C4-2B (cell line): ENCODE measurements at regions not wholly inside any gene's neighbourhood (a gene's known extent, or its start where the extent isn't known, plus 50 kb on each side); places are given as distances from the start of the nearest gene placed in this dataset.

ENCODE experiments used
- H3K27ac ChIP-seq: fragments of 450-650 bp; 2 replicates; pipeline ENCODE4 v1.5.1; 2017
- ZFX ChIP-seq: fragments of 450-650 bp; IDR thresholded peaks from 2 replicates; pipeline ENCODE4 v1.6.1; 2017
- TF ChIP-seq, protein P1 (sequence below): fragments of 450-650 bp; conservative IDR thresholded peaks from 2 replicates; pipeline ENCODE4 v1.5.1; 2017; ENCODE audit warnings: mild to moderate bottlenecking

DNA sequence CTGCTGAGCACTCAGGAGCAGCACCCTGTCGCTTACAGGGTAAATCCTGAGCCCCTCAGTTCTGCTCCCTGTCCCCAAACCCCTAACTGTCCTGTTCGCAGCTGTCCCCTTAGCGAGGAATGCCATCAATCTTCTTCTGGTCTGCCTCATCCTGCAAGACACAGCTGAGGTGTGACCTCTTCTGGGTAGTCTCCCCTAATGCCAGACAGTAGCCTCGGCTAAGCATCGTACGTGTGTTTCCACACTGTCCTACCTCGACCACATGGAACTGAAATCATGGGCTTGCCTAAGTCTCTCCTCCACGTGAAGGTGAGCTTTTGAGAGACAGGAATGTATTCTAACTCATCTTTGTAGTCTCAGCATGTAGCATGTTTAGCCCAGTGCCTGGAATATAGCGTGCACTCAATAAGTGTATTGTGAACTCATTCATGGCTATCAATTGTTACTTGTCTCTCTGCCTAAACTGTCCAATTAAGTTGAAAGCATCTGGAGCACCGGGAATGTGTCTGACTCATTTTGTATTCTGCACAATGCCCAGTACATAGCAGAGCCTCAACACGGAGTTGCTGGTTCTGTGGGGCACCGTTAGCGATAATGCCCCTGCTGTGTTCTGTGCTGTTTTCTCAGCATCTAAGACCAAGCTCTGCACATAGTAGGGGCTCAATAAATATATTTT lies 90.2 kb downstream of the HES1 start:
- no peak overlapping the region for H3K27ac ChIP-seq
- TF ChIP-seq ZFX = peak; percentile 13; the same call in 1 of the 2 replicates
- TF ChIP-seq, protein P1, sequence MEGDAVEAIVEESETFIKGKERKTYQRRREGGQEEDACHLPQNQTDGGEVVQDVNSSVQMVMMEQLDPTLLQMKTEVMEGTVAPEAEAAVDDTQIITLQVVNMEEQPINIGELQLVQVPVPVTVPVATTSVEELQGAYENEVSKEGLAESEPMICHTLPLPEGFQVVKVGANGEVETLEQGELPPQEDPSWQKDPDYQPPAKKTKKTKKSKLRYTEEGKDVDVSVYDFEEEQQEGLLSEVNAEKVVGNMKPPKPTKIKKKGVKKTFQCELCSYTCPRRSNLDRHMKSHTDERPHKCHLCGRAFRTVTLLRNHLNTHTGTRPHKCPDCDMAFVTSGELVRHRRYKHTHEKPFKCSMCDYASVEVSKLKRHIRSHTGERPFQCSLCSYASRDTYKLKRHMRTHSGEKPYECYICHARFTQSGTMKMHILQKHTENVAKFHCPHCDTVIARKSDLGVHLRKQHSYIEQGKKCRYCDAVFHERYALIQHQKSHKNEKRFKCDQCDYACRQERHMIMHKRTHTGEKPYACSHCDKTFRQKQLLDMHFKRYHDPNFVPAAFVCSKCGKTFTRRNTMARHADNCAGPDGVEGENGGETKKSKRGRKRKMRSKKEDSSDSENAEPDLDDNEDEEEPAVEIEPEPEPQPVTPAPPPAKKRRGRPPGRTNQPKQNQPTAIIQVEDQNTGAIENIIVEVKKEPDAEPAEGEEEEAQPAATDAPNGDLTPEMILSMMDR = no peak

- no peak overlapping the region for H3K27ac ChIP-seq
- TF ChIP-seq, protein P1 = no peak
- TF ChIP-seq ZFX = no peak
Measured at GRCh38 chr3:194231929-194232832, 96.2 kb downstream of the HES1 start.

- no peak for TF ChIP-seq ZFX
- no peak overlapping the region for H3K27ac ChIP-seq
Measured at GRCh38 chr3:194233150-194233549, 97.2 kb downstream of the HES1 start.

DNA sequence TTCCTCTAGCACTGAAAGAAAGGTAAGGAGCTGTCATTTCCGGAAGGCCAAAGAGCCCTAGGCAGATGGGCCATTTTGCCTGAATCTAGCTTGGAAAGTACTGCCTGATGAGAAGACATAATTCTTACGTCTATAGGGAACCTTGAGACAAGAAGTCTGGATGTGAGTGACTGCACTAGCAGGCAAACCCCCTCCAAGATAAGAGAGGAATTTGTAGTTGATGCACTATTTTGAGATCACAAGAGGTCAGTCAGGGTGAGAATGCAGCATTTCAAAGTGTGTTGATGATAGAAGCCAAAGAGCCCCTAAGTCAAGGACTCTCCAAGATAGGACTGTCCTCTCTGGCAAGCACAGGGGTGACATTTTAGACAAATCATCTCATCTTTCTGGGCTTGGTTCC lies 99.2 kb downstream of the HES1 start:
- TF ChIP-seq, protein P1 = no peak
- no peak overlapping the region for H3K27ac ChIP-seq

DNA sequence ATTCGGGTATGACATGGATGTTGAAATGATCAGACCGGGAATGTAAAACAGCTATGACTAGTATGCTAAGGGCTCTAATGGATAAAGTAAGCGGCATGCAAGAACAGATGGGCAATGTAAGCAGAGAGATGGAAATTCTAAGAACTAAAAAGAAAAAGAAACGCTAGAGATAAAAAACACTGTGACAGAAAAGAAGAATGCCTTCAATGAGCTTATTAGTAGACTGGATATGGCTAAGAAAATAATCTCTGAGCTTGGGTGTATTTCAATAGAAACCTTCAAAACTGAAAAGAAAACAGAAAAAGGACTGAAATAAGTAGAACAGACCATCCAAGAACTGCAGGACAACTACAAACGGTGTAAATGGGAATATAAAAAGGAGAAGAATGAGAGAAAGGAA lies 101.2 kb downstream of the HES1 start:
- TF ChIP-seq ZFX = no peak
- TF ChIP-seq, protein P1 = no peak
- no peak overlapping the region for H3K27ac ChIP-seq

GRCh38 chr3:194240766-194241165 lies 104.8 kb downstream of the HES1 start:
- H3K27ac ChIP-seq = no peak overlapping the region
- no peak for TF ChIP-seq ZFX
- TF ChIP-seq, protein P1 = no peak

DNA sequence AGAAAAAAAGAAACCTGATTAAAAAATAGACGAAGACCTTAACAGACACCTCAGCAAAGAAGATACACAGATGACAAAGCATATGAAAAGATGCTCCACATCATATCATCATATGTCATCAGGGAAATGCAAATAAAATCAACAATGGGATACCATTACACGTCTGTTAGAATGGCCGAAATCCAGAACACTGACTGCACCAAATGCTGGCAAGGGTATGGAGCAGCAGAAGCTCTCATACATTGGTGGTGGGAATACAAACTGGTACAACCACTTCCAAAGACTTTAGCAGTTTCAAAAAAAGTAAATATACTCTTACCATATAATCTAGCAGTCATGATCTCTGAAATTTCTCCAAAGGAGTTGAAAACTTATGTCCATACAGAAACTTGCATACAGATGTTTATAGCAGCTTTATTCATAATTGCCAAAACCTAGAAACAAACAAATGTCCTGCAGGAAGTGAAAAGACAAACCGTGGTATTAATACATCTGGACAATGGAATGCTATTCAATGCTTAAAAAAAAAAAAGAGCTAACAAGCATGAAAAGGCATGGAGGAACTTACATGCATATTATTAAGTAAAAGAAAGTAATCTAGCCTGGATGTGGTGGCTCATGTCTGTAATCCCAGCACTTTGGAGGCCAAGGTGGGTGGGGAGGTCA lies 107.4 kb downstream of the HES1 start:
- no peak for TF ChIP-seq ZFX
- TF ChIP-seq, protein P1 = no peak
- peak overlapping the region; percentile 13; the same call in 1 of the 2 replicates for H3K27ac ChIP-seq
